ENCODE measurements at regions not wholly inside any gene's neighbourhood (a gene's known extent, or its start where the extent isn't known, plus 50 kb on each side); places are given as distances from the start of the nearest gene placed in this dataset.
A peak's percentile ranks its signal among the peaks of the same experiment; 100 is the strongest.

DNA sequence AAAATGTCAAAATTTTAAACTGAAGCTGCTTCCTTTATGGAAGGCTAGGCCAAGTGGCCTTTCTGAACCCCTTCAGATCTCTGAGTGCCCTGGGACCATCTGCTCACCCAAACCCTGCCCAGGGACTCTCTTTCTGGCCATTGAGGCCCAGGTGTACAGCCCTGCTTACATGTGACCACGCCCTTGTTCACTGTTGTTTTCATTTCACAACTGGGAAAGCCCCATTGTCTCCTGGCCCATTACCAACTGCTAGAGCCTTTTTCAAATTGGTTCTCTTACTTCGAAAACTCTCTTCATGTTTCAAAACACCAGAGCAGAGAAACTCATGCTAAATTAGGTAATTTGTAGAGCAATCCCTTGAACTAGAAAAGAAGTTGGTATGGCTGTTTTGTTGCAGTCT, 219.5 kb upstream of the TANK start:
- TF ChIP-seq, protein P1, sequence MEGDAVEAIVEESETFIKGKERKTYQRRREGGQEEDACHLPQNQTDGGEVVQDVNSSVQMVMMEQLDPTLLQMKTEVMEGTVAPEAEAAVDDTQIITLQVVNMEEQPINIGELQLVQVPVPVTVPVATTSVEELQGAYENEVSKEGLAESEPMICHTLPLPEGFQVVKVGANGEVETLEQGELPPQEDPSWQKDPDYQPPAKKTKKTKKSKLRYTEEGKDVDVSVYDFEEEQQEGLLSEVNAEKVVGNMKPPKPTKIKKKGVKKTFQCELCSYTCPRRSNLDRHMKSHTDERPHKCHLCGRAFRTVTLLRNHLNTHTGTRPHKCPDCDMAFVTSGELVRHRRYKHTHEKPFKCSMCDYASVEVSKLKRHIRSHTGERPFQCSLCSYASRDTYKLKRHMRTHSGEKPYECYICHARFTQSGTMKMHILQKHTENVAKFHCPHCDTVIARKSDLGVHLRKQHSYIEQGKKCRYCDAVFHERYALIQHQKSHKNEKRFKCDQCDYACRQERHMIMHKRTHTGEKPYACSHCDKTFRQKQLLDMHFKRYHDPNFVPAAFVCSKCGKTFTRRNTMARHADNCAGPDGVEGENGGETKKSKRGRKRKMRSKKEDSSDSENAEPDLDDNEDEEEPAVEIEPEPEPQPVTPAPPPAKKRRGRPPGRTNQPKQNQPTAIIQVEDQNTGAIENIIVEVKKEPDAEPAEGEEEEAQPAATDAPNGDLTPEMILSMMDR (IDR thresholded peaks at IDR 0.05; ENCODE audit: low read length, missing control alignments) = no peak

DNA sequence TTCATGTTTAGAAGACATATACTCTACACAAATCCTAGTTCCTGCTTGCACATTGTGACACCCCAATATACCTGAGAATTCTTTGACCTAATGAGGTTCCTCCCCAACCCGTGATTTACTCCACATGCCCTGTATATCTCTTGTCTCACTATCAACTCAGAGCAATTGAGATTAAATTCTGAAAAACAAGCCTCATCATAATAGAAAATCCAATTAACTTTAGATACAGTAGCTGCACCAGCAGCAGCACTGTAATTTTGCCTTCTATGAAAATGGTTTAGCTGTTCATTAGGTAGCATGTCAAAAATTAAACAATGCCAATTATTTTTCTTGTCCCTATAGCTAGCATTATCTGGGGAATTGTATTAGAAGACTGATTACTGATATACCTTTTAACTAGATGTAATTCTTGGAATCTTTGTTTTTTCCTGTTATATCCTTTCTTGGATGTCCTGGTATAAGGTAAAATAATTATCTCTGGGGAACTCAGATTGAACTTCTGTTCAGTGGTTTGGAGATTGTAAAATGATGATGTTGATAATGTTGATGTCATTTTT, 218.9 kb upstream of the TANK start:
- no peak for DNase-seq (ENCODE audit: low read depth)
- TF ChIP-seq, protein P1 (IDR thresholded peaks at IDR 0.05; ENCODE audit: low read length, missing control alignments) = no peak
- no peak overlapping the region for H3K4me3 ChIP-seq (replicated peaks; ENCODE audit: low read depth, low read length)

More for the DNA sequence above, 219.5 kb upstream of the TANK start:
- DNase-seq (ENCODE audit: low read depth) = peak; percentile 60
- no peak overlapping the region for H3K4me3 ChIP-seq (replicated peaks; ENCODE audit: low read depth, low read length)

DNA sequence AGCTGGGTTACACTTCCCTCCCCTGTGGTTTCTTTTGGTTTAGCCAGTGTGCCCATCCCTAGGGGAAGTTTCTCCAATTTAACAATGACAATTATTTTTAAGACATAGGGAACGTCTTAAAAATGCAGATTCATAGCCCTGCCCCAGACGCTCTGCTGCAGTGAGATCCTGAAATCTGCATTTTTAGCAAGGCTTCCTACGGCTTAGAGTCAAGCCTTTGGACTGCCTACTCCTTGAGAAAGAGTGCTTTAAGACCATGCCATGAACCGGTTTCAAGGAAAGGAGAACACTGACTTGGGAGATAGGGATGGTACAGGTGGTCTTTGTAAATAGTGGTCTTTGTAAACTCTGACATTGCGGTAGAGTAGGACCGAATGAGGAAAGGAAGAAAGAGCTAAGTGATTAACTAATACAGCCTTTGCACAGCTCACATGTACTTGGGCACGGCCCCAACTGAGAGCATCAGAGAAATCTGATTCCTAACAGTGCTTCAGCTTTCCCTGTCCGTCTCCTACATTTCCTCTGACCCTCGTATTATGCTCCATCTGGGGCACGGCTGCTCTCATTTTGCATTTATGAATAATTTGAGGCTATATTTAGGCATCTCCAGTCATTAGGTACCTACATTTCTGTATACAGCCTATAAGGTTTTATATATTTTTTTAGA, 217.6 kb upstream of the TANK start:
- TF ChIP-seq, protein P1 (IDR thresholded peaks at IDR 0.05; ENCODE audit: low read length, missing control alignments) = no peak
- H3K4me3 ChIP-seq (replicated peaks; ENCODE audit: low read depth, low read length) = no peak overlapping the region
- no peak for DNase-seq (ENCODE audit: low read depth)

DNA sequence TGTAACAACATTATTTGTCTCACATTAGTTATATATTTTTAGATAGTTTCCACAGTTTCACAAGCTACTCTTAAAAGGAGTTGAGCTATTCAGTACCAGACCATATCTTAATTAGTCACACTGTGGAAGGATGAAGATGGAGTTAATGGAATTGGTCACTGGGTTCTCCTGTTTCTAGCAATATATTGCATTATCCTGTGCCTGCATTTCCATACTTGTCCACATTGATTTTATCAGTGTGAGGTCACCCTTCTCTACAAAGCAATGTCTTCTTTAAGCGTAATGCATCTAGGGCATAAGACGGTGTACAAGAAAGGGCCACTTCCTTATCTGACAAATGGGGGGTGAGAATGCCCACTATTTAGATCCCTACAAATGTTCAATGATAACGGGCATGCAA, 216.8 kb upstream of the TANK start:
- no peak overlapping the region for H3K4me3 ChIP-seq (replicated peaks; ENCODE audit: low read depth, low read length)
- DNase-seq (ENCODE audit: low read depth) = no peak
- TF ChIP-seq, protein P1 (IDR thresholded peaks at IDR 0.05; ENCODE audit: low read length, missing control alignments) = no peak

DNA sequence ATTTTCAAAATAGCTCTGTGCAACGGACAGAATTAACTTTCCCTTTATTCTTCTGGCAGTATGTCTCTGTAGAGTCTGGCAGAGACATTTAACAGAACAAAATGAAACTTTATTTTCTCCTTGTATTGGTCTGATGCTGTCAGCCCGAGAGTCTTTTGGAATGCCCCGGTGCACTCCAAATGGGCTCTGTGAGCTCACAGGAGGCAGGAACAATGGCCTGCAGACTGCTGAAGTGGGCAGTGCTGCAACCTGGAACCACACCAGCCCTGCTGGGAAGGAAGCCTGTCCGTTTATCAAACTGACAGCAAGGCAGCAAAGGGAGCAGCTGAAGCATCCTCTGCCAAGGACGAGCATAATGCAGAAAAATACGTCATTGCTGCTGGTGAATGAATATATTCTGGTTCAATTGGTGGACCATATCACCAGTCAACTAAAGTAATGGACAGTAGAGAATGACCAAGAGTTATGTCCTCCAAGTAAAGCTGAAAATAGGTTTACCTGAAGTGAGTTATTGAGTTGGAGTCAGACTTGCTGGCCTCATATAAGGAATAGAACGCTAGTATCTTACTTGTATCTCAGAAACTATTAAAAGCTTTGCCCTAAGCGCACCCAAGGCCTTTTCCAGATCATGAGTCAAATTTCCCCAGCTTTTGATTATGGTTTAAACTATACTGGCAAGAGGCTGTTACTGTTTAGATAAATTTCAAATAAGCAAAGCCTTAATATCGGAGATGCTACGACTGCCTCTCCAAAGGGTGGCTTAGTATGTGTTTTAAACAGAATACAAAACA, 207.6 kb upstream of the TANK start:
- TF ChIP-seq, protein P1 (IDR thresholded peaks at IDR 0.05; ENCODE audit: low read length, missing control alignments) = no peak
- peak; percentile 57 for DNase-seq (ENCODE audit: low read depth)
- no peak overlapping the region for H3K4me3 ChIP-seq (replicated peaks; ENCODE audit: low read depth, low read length)

DNA sequence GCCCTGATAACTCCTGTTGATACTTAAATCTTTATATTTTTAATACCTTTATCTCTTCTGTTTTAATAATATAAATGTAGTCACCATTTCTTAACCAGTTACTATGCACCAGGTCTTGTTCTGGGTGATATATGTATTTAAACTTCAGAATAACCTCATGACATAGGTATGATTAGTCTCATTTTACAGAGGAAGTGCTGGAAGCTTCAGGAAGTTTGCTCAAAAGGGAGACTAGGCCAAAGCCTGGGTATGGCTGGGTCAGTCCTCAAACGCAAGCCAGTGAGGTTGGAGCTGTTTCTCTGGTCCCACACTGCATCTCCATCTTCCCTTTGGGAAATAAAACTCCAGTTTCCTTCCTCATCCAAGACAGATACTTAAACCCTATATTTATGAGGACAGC, 204.7 kb upstream of the TANK start:
- TF ChIP-seq, protein P1 (IDR thresholded peaks at IDR 0.05; ENCODE audit: low read length, missing control alignments) = no peak
- H3K4me3 ChIP-seq (replicated peaks; ENCODE audit: low read depth, low read length) = no peak overlapping the region
- no peak for DNase-seq (ENCODE audit: low read depth)

Measured in fibroblast of pulmonary artery (primary cell).